Transverse colon (tissue), 4 donors: ENCODE measurements at regions not wholly inside any gene's neighbourhood (a gene's known extent, or its start where the extent isn't known, plus 50 kb on each side); places are given as distances from the start of the nearest gene placed in this dataset.
"Not testable (repeated sequence)": the region's sequence is repeated elsewhere in the genome, so short reads cannot be mapped to it uniquely, and the experiment has no call there.

Experiments used
- EP300 ChIP-seq: sonication (generic); formaldehyde crosslinking; IDR thresholded peaks from one replicate; pipeline ENCODE4 v1.6.1; 2017; ENCODE audit warnings: antibody characterized with exemption, low read depth
- POLR2A ChIP-seq: fragments of 450-650 bp; IDR thresholded peaks from one replicate; pipeline ENCODE4 v1.6.1; 2016; ENCODE audit warnings: antibody characterized with exemption, mild to moderate bottlenecking, moderate library complexity
- POLR2AphosphoS5 ChIP-seq, 3 donors: sonication (generic); formaldehyde crosslinking; IDR thresholded peaks; one replicate each; pipeline ENCODE4 v1.6.1; 2016; ENCODE audit warnings: antibody characterized with exemption in 3 of 3
- TF ChIP-seq, protein P1 (sequence below), 5 experiments: fragments of 200-600 bp in 3 of 5; fragments of 450-650 bp in 2 of 5; sonication (generic) in 3 of 5; IDR thresholded peaks; 1 replicate in 2 of 5; 2 replicates in 3 of 5; pipeline ENCODE4 v1.5.1; 2016 to 2017; ENCODE audit warnings: antibody characterized with exemption in 5 of 5, inconsistent platforms in 3 of 5, mild to moderate bottlenecking in 2 of 5, moderate library complexity in 1 of 5

DNA sequence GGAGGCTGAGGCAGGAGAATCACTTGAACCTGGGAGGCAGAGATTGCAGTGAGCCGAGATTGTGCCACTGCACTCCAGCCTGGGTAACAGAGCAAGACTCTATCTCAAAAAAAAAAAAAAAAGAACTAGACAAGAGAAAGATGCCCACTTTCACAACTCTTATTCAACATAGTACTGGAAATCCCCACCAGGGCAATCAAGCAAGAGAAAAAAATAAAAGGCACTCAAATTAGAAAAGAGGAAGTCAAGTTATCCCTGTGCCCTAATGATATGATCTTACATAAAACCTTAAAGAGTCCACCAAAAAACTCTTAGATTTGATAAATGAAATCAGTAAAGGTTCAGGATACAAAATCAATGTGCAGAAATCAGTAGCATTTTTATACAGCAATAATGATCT is 528.7 kb upstream of the NR5A2 start:
- TF ChIP-seq, protein P1, sequence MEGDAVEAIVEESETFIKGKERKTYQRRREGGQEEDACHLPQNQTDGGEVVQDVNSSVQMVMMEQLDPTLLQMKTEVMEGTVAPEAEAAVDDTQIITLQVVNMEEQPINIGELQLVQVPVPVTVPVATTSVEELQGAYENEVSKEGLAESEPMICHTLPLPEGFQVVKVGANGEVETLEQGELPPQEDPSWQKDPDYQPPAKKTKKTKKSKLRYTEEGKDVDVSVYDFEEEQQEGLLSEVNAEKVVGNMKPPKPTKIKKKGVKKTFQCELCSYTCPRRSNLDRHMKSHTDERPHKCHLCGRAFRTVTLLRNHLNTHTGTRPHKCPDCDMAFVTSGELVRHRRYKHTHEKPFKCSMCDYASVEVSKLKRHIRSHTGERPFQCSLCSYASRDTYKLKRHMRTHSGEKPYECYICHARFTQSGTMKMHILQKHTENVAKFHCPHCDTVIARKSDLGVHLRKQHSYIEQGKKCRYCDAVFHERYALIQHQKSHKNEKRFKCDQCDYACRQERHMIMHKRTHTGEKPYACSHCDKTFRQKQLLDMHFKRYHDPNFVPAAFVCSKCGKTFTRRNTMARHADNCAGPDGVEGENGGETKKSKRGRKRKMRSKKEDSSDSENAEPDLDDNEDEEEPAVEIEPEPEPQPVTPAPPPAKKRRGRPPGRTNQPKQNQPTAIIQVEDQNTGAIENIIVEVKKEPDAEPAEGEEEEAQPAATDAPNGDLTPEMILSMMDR (IDR thresholded peaks at IDR 0.05), result not testable (repeated sequence)
- TF ChIP-seq POLR2A; POLR2AphosphoS5 (IDR thresholded peaks at IDR 0.05); EP300: not testable (repeated sequence)
